H1 (cell line): ENCODE measurements at regions not wholly inside any gene's neighbourhood (a gene's known extent, or its start where the extent isn't known, plus 50 kb on each side); places are given as distances from the start of the nearest gene placed in this dataset.

Source experiments
- CTCF ChIA-PET: fragments of 300-600 bp; sonication (Branson Sonifier 250); formaldehyde crosslinking; loops from one replicate; lab custom pipeline; 2021; ENCODE audit not compliant: partially characterized antibody; lab: Charles Lee
- POLR2A ChIA-PET: fragments of 300-600 bp; sonication (Branson Sonifier 250); formaldehyde crosslinking; loops from one replicate; lab custom pipeline; 2021; ENCODE audit warnings: inconsistent platforms; ENCODE audit not compliant: partially characterized antibody; lab: Charles Lee
- DNase-seq, 2 experiments: peaks; one replicate each; pipeline versions ENCODE4 v3.0.0 to v3.0.0-alpha.2; 2010 to 2022; ENCODE audit warnings: low spot score in 2 of 2, low read depth in 1 of 2, mixed read lengths in 1 of 2
- FAIRE-seq: peaks from 2 replicates; lab custom pipeline; 2011; peaks lifted over from hg19 to GRCh38; lab: Jason Lieb, UNC
- H2AFZ ChIP-seq: 2 replicates; pipeline ENCODE4 v1.8.1; 2012; ENCODE audit warnings: low read length, inconsistent platforms
- H2AK5ac ChIP-seq: 2 replicates; pipeline ENCODE4 v1.6.1; 2013; ENCODE audit warnings: low read depth, low read length
- H2BK120ac ChIP-seq: replicated peaks from 2 replicates; pipeline ENCODE3; 2013; ENCODE audit warnings: low read depth, low read length, inconsistent platforms
- H2BK12ac ChIP-seq: 2 replicates; pipeline ENCODE4 v1.6.1; 2013; ENCODE audit warnings: low read depth, low read length
- H2BK15ac ChIP-seq: 2 replicates; pipeline ENCODE4 v1.6.1; 2013; ENCODE audit warnings: low read length
- H2BK20ac ChIP-seq: 2 replicates; pipeline ENCODE4 v1.6.1; 2013; ENCODE audit warnings: low read length
- H2BK5ac ChIP-seq: 2 replicates; pipeline ENCODE4 v1.6.1; 2013; ENCODE audit warnings: low read depth, low read length
- H3K14ac ChIP-seq: 2 replicates; pipeline ENCODE4 v1.6.1; 2013; ENCODE audit warnings: inconsistent platforms; ENCODE audit not compliant: insufficient read length
- H3K18ac ChIP-seq: 2 replicates; pipeline ENCODE4 v1.6.1; 2013; ENCODE audit warnings: low read length; ENCODE audit errors: extremely low read depth
- H3K23ac ChIP-seq: 2 replicates; pipeline ENCODE4 v1.6.1; 2013; ENCODE audit warnings: inconsistent platforms; ENCODE audit not compliant: insufficient read length
- H3K23me2 ChIP-seq: 2 replicates; pipeline ENCODE4 v1.6.1; 2013; ENCODE audit warnings: low read depth, low read length
- H3K27ac ChIP-seq: 2 replicates; pipeline ENCODE4 v1.6.1; 2011; ENCODE audit warnings: low read depth, low read length, inconsistent platforms
- H3K27me3 ChIP-seq, 4 experiments: replicated peaks in 1 of 4; 1 replicate in 1 of 4; 2 replicates in 3 of 4; pipeline versions ENCODE4 v1.6.1 to v1.8.1; 2011 to 2013; ENCODE audit warnings: low read length in 3 of 4, mild to moderate bottlenecking in 3 of 4, inconsistent platforms in 2 of 4, mixed read lengths in 2 of 4, moderate library complexity in 1 of 4; ENCODE audit not compliant: control insufficient read depth in 3 of 4, insufficient read depth in 3 of 4; ENCODE audit errors: extremely low read depth in 1 of 4
- H3K36me3 ChIP-seq, 4 experiments: 2 replicates each; pipeline versions ENCODE4 v1.6.1 to v1.8.1; 2011 to 2013; ENCODE audit warnings: mild to moderate bottlenecking in 4 of 4, low read length in 3 of 4, moderate library complexity in 2 of 4, control low read depth in 1 of 4, inconsistent platforms in 1 of 4; ENCODE audit not compliant: insufficient read depth in 4 of 4, control insufficient read depth in 2 of 4
- H3K4ac ChIP-seq: replicated peaks from 2 replicates; pipeline ENCODE3; 2013; ENCODE audit warnings: low read length, low read depth, mixed read lengths, inconsistent platforms; ENCODE audit not compliant: insufficient read length
- H3K4me1 ChIP-seq, 4 experiments: replicated peaks in 1 of 4; 1 replicate in 1 of 4; 2 replicates in 3 of 4; pipeline versions ENCODE4 v1.6.1 to v1.8.1; 2011 to 2013; ENCODE audit warnings: low read length in 3 of 4, inconsistent platforms in 2 of 4, mixed read lengths in 1 of 4; ENCODE audit not compliant: insufficient read depth in 4 of 4, control insufficient read depth in 3 of 4
- H3K4me2 ChIP-seq, 2 experiments: 2 replicates each; pipeline versions ENCODE4 v1.6.1 to v1.8.1; 2011 to 2013; ENCODE audit warnings: low read depth in 2 of 2, low read length in 2 of 2, control low read depth in 1 of 2, inconsistent platforms in 1 of 2, mild to moderate bottlenecking in 1 of 2; ENCODE audit not compliant: insufficient read depth in 1 of 2
- H3K4me3 ChIP-seq, 4 experiments: fragments of 200-600, 300-600 bp in 1 of 4; sonication (generic), shearing (Covaris generic), sonication (Bioruptor Twin) in 1 of 4; 2 replicates each; pipeline versions ENCODE4 v1.5.1 to v1.8.1; 2011 to 2016; ENCODE audit warnings: low read length in 4 of 4, low read depth in 3 of 4, control low read depth in 2 of 4, inconsistent platforms in 2 of 4, mild to moderate bottlenecking in 2 of 4, mixed read lengths in 1 of 4, moderate library complexity in 1 of 4; ENCODE audit not compliant: insufficient read depth in 2 of 4; ENCODE audit errors: extremely low read depth in 1 of 4
- H3K56ac ChIP-seq: replicated peaks from 2 replicates; pipeline ENCODE3; 2013; ENCODE audit warnings: low read depth, mild to moderate bottlenecking, mixed read lengths, low read length, inconsistent platforms; ENCODE audit not compliant: insufficient read length
- H3K79me1 ChIP-seq: 2 replicates; pipeline ENCODE4 v1.6.1; 2013; ENCODE audit warnings: low read depth, low read length, control low read depth
- H3K79me2 ChIP-seq, 2 experiments: 2 replicates each; pipeline versions ENCODE4 v1.6.1 to v1.8.1; 2012 to 2013; ENCODE audit warnings: low read length in 2 of 2, mild to moderate bottlenecking in 2 of 2, inconsistent platforms in 1 of 2; ENCODE audit not compliant: insufficient read depth in 2 of 2, control insufficient read depth in 1 of 2
- H3K9ac ChIP-seq, 4 experiments: replicated peaks in 1 of 4; 1 replicate in 1 of 4; 2 replicates in 3 of 4; pipeline versions ENCODE4 v1.6.1 to v1.8.1; 2011 to 2013; ENCODE audit warnings: low read depth in 3 of 4, low read length in 3 of 4, control low read depth in 2 of 4, mild to moderate bottlenecking in 2 of 4, moderate library complexity in 2 of 4, inconsistent platforms in 1 of 4; ENCODE audit errors: extremely low read depth in 1 of 4
- H3K9me3 ChIP-seq, 2 experiments: 2 replicates each; pipeline versions ENCODE4 v1.6.1 to v1.8.1; 2012 to 2013; ENCODE audit warnings: mild to moderate bottlenecking in 2 of 2, moderate library complexity in 2 of 2, control low read depth in 1 of 2, inconsistent platforms in 1 of 2, low read depth in 1 of 2, low read length in 1 of 2, mixed read lengths in 1 of 2; ENCODE audit not compliant: insufficient read depth in 2 of 2
- H4K20me1 ChIP-seq, 2 experiments: replicated peaks in 1 of 2; 2 replicates each; pipeline versions ENCODE3 to v1.8.1; 2011 to 2013; ENCODE audit warnings: inconsistent platforms in 2 of 2, low read length in 2 of 2, mild to moderate bottlenecking in 1 of 2; ENCODE audit not compliant: insufficient read depth in 2 of 2, control insufficient read depth in 1 of 2
- H4K5ac ChIP-seq: 2 replicates; pipeline ENCODE4 v1.6.1; 2013; ENCODE audit warnings: low read length, low read depth, mixed read lengths, inconsistent platforms; ENCODE audit not compliant: insufficient read length
- H4K8ac ChIP-seq: 2 replicates; pipeline ENCODE4 v1.8.0; 2013; ENCODE audit warnings: mild to moderate bottlenecking, moderate library complexity, low read length, inconsistent platforms; ENCODE audit not compliant: insufficient read depth; ENCODE audit errors: extremely low read depth
- H4K91ac ChIP-seq: replicated peaks from 2 replicates; pipeline ENCODE3; 2013; ENCODE audit warnings: low read length, mixed read lengths, inconsistent platforms; ENCODE audit not compliant: insufficient read length
- BRCA1 ChIP-seq: IDR thresholded peaks from 2 replicates; pipeline ENCODE4 v1.6.1; 2012; ENCODE audit warnings: low read depth, low read length, improper control_type of control experiment
- CBX5 ChIP-seq: fragments of 300-800, 300-1000 bp; sonication (generic); IDR thresholded peaks from 2 replicates; pipeline ENCODE4 v1.7.1; 2016; ENCODE audit warnings: antibody characterized with exemption, low read length, low read depth
- EP300 ChIP-seq, 2 experiments: IDR thresholded peaks; 1 replicate in 1 of 2; 2 replicates in 1 of 2; pipeline ENCODE4 v1.6.1; 2011 to 2012; ENCODE audit warnings: low read depth in 2 of 2, low read length in 2 of 2, mild to moderate bottlenecking in 2 of 2, borderline replicate concordance in 1 of 2, inconsistent platforms in 1 of 2, moderate library complexity in 1 of 2
- GTF2F1 ChIP-seq: IDR thresholded peaks from 2 replicates; pipeline ENCODE4 v1.6.1; 2012; ENCODE audit warnings: low read depth, low read length, improper control_type of control experiment, borderline replicate concordance
- RNF2 ChIP-seq: fragments of 200-900, 300-1000 bp; sonication (generic); IDR thresholded peaks from 2 replicates; pipeline ENCODE4 v1.7.1; 2016; ENCODE audit warnings: borderline replicate concordance, low read depth, mild to moderate bottlenecking, antibody characterized with exemption, low read length; ENCODE audit not compliant: poor library complexity, severe bottlenecking; ENCODE audit errors: missing control alignments
- SAP30 ChIP-seq: fragments of 300-600 bp; sonication (generic); IDR thresholded peaks from 2 replicates; pipeline ENCODE4 v1.7.1; 2012; ENCODE audit warnings: low read length, moderate library complexity, mild to moderate bottlenecking, inconsistent platforms; ENCODE audit not compliant: insufficient read depth, insufficient replicate concordance
- SP2 ChIP-seq: IDR thresholded peaks from 2 replicates; pipeline ENCODE4 v1.6.1; 2012; ENCODE audit warnings: mild to moderate bottlenecking, low read length, inconsistent platforms
- TEAD4 ChIP-seq: IDR thresholded peaks from 2 replicates; pipeline ENCODE4 v1.6.1; 2012; ENCODE audit warnings: low read depth, low read length, inconsistent platforms, mixed read lengths
- ZNF274 ChIP-seq: IDR thresholded peaks from 2 replicates; pipeline ENCODE4 v1.7.0; 2012; ENCODE audit warnings: low read length, borderline replicate concordance; ENCODE audit errors: extremely low read depth

DNA sequence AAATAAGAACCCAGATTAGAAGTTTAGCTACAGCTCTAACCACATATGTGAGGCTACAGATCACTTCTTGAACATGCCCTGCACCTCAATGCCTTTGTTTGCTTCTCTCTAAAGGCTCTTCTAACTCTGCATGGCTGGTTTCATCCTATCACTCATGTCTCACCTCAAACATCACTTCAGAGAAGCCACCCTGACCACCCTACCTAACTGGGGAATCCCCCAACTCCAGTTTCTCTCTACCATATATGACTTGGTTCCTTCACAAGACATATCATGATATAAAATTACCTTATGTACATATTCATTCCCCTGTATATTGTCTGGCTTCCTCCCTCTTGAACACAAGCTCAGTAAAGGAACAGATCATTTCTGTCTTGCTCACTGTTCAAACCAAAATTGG, 250.2 kb upstream of the GRIP1 start:
- POLR2A ChIA-PET = interaction anchor here (0.9 kb wide), 1 partner anchor 10 kb away, joined by 3 read pairs; no protein-coding TSS in a partner anchor
- Histone ChIP-seq H4K5ac (no peak overlapping the region), H4K8ac (no peak overlapping the region), H4K20me1 (no peaks in the 10 kb centered on the region), H3K4me3 (no peak overlapping the region), H3K18ac (no peak overlapping the region), H3K27ac (no peak overlapping the region), H2AFZ (no peak overlapping the region), H3K4ac (no peak overlapping the region), H2BK15ac (no peak overlapping the region), H2AK5ac (no peak overlapping the region), H3K4me2 (no peak overlapping the region), H3K23ac (no peak overlapping the region), H3K27me3 (peaks cover 0 to 1% (median 0%) of the 10 kb centered on the region in 4 experiments; a peak in 1 of 7 replicates), H4K91ac (no peak overlapping the region), H3K79me1 (no peaks in the 10 kb centered on the region), H3K9ac (no peak overlapping the region), H3K14ac (no peak overlapping the region)
- DNase-seq = no peak
- CTCF ChIA-PET = interaction anchor here (1.1 to 1.4 kb wide), 2 partner anchors 15 to 89 kb away, joined by 3 to 4 read pairs; no protein-coding TSS in a partner anchor
- TF ChIP-seq RNF2 = no peak
- TF ChIP-seq GTF2F1 = no peak
- no peak for TF ChIP-seq TEAD4
- TF ChIP-seq ZNF274 = no peak
- no peak for TF ChIP-seq SP2
- no peak for TF ChIP-seq EP300 (IDR thresholded peaks at IDR 0.05; ENCODE audit: borderline replicate concordance in 1 of 2, low read depth in 2 of 2, low read length in 2 of 2)
- no peak for TF ChIP-seq CBX5
- no peak for TF ChIP-seq BRCA1
- no peak for TF ChIP-seq SAP30
- TF ChIP-seq, all 59 proteins: peak for 0
- H2BK12ac ChIP-seq = no peak overlapping the region
- H3K23me2 ChIP-seq = no peaks in the 10 kb centered on the region
- no peaks in the 10 kb centered on the region for H3K79me2 ChIP-seq
- peaks cover 0 to 4% (median 2%) of the 10 kb centered on the region in 4 experiments; a peak in 2 of 7 replicates for H3K4me1 ChIP-seq
- no peaks in the 10 kb centered on the region for H3K36me3 ChIP-seq
- H2BK120ac ChIP-seq = no peak overlapping the region
- no peak for FAIRE-seq
- H3K9me3 ChIP-seq = no peaks in the 10 kb centered on the region
- no peak overlapping the region for H2BK20ac ChIP-seq
- no peak overlapping the region for H2BK5ac ChIP-seq
- no peak overlapping the region for H3K56ac ChIP-seq
